DOHH2 (cell line): ENCODE measurements at regions not wholly inside any gene's neighbourhood (a gene's known extent, or its start where the extent isn't known, plus 50 kb on each side); places are given as distances from the start of the nearest gene placed in this dataset.

Experiments
- H3F3A ChIP-seq: fragments of 200-600 bp; sonication (generic), shearing (Covaris generic); 2 replicates; pipeline ENCODE4 v1.6.0; 2016; ENCODE audit warnings: antibody characterized with exemption, mild to moderate bottlenecking; ENCODE audit not compliant: control insufficient read depth, insufficient read depth
- H3K27ac ChIP-seq: fragments of 200-600 bp; sonication (generic); 2 replicates; pipeline ENCODE4 v1.5.1; 2014; ENCODE audit warnings: low read depth, mild to moderate bottlenecking, low read length, moderate library complexity
- H3K27me3 ChIP-seq: fragments of 200-600 bp; sonication (generic); 2 replicates; pipeline ENCODE4 v1.6.1; 2014; ENCODE audit warnings: mild to moderate bottlenecking, low read length, mixed read lengths; ENCODE audit not compliant: control insufficient read depth
- H3K36me3 ChIP-seq: fragments of 200-600 bp; sonication (generic); 2 replicates; pipeline ENCODE4 v1.6.1; 2014; ENCODE audit warnings: mild to moderate bottlenecking, low read length, moderate library complexity, mixed read lengths; ENCODE audit not compliant: control insufficient read depth
- H3K4me1 ChIP-seq: fragments of 200-600 bp; sonication (generic); 2 replicates; pipeline ENCODE4 v1.6.1; 2014; ENCODE audit warnings: mild to moderate bottlenecking, low read length, mixed read lengths; ENCODE audit not compliant: control insufficient read depth
- H3K4me2 ChIP-seq: fragments of 200-600 bp; sonication (generic); 2 replicates; pipeline ENCODE4 v1.6.0; 2014; ENCODE audit warnings: mild to moderate bottlenecking, low read length, moderate library complexity
- H3K4me3 ChIP-seq: fragments of 200-600 bp; sonication (generic); 2 replicates; pipeline ENCODE4 v1.5.1; 2014; ENCODE audit warnings: mild to moderate bottlenecking, low read length, mixed read lengths
- H3K79me2 ChIP-seq: fragments of 200-600 bp; sonication (generic); 2 replicates; pipeline ENCODE4 v1.6.1; 2014; ENCODE audit warnings: mild to moderate bottlenecking, low read length, mixed read lengths; ENCODE audit not compliant: control insufficient read depth
- H3K9me2 ChIP-seq: fragments of 200-600 bp; sonication (generic); replicated peaks from 2 replicates; pipeline ENCODE4 v1.6.1; 2014; ENCODE audit warnings: mild to moderate bottlenecking, low read length, mixed read lengths; ENCODE audit not compliant: control insufficient read depth
- H3K9me3 ChIP-seq: fragments of 200-600 bp; sonication (generic); 2 replicates; pipeline ENCODE4 v1.6.1; 2014; ENCODE audit warnings: antibody characterized with exemption, low read length, mixed read lengths; ENCODE audit not compliant: control insufficient read depth, insufficient read depth
- H4K20me1 ChIP-seq: fragments of 200-600 bp; sonication (generic); 2 replicates; pipeline ENCODE4 v1.6.0; 2014; ENCODE audit warnings: low read depth, mild to moderate bottlenecking, antibody characterized with exemption, low read length, moderate library complexity; ENCODE audit not compliant: control insufficient read depth, insufficient read depth
- EZH2phosphoT487 ChIP-seq: fragments of 200-600 bp; sonication (generic); IDR thresholded peaks from 2 replicates; pipeline ENCODE4 v1.6.1; 2017; ENCODE audit warnings: borderline replicate concordance, mild to moderate bottlenecking, antibody characterized with exemption, low read length, moderate library complexity, mixed read lengths
- TF ChIP-seq, protein P1 (sequence below): fragments of 200-600 bp; sonication (generic); IDR thresholded peaks from one replicate; pipeline ENCODE4 v1.5.1; 2014; ENCODE audit warnings: antibody characterized with exemption, mild to moderate bottlenecking, low read depth, low read length; ENCODE audit not compliant: poor library complexity, severe bottlenecking

DNA sequence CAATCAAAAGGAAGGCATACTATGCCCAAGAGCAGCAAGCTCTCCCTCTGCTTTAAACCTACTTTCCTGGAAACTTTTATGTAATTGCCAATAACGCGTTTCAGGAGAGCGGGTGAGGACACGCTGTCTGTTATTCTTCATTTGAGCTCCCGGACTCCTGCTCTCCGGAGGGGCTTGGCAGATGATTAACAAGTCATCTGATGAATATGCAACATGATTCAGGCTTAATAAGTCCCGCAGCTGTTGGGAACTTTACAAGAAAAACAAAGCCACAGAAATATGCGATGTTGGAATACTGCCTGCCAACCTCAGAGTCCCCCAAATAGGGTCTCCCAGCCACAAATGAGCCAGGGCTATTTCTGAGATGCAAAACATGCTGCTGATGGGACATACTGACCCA, 348.0 kb downstream of the GPAM start:
- H3F3A ChIP-seq = no peaks in the 10 kb centered on the region
- no peaks in the 10 kb centered on the region for H3K9me3 ChIP-seq
- no peak overlapping the region for H3K4me3 ChIP-seq
- no peak overlapping the region for H3K4me2 ChIP-seq
- H3K27ac ChIP-seq = no peak overlapping the region
- H3K27me3 ChIP-seq = no peaks in the 10 kb centered on the region
- TF ChIP-seq, protein P1, sequence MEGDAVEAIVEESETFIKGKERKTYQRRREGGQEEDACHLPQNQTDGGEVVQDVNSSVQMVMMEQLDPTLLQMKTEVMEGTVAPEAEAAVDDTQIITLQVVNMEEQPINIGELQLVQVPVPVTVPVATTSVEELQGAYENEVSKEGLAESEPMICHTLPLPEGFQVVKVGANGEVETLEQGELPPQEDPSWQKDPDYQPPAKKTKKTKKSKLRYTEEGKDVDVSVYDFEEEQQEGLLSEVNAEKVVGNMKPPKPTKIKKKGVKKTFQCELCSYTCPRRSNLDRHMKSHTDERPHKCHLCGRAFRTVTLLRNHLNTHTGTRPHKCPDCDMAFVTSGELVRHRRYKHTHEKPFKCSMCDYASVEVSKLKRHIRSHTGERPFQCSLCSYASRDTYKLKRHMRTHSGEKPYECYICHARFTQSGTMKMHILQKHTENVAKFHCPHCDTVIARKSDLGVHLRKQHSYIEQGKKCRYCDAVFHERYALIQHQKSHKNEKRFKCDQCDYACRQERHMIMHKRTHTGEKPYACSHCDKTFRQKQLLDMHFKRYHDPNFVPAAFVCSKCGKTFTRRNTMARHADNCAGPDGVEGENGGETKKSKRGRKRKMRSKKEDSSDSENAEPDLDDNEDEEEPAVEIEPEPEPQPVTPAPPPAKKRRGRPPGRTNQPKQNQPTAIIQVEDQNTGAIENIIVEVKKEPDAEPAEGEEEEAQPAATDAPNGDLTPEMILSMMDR = no peak
- no peak for TF ChIP-seq EZH2phosphoT487
- no peaks in the 10 kb centered on the region for H3K79me2 ChIP-seq
- no peaks in the 10 kb centered on the region for H3K9me2 ChIP-seq
- no peaks in the 10 kb centered on the region for H3K4me1 ChIP-seq
- H4K20me1 ChIP-seq = no peaks in the 10 kb centered on the region
- no peaks in the 10 kb centered on the region for H3K36me3 ChIP-seq

DNA sequence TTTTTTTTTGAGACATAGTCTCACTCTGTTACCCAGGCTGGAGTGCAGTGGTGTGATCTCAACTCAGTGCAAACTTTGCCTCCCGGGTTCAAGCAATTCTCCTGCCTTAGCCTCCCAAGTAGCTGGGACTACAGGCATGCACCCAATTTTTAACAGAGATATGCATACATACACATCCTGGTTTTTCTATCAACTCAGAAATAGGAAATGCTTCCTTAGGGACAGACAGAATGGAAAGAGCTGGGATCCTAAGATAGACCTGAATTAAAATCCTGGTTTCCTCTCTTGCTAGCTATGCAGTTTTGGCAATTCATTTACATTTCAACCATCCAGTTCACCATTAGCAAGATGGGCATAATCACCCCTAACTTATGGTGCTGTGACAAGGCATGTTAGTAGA, 347.5 kb downstream of the GPAM start:
- Histone ChIP-seq H3K9me2 (no peaks in the 10 kb centered on the region), H3K9me3 (no peaks in the 10 kb centered on the region), H3K27me3 (no peaks in the 10 kb centered on the region), H3K79me2 (no peaks in the 10 kb centered on the region), H3F3A (no peaks in the 10 kb centered on the region), H4K20me1 (no peaks in the 10 kb centered on the region), H3K27ac (no peak overlapping the region), H3K4me3 (no peak overlapping the region), H3K36me3 (no peaks in the 10 kb centered on the region), H3K4me2 (no peak overlapping the region), H3K4me1 (no peaks in the 10 kb centered on the region)
- no peak for TF ChIP-seq EZH2phosphoT487
- TF ChIP-seq, protein P1 = no peak

DNA sequence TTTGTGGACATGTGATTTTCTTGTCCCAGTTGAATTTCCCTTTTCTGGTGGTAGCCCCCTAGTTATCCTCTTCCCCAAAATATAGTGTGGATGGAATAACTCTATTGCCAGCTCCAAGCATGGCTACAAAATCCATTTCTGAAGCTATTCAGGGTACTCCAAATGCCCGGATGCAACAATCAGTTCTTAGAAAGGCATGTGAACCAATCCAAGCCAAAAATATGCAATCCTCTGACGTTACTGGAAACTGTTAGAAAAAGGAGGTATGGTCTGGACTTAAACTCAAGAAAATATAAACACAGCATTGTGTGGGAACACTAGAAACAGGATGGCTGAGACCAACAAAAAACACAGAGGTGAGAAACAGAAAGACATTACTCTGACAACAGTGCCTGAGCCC, 347.0 kb downstream of the GPAM start:
- H3K27me3 ChIP-seq = no peaks in the 10 kb centered on the region
- H3K36me3 ChIP-seq = no peaks in the 10 kb centered on the region
- H3K4me1 ChIP-seq = no peaks in the 10 kb centered on the region
- no peaks in the 10 kb centered on the region for H4K20me1 ChIP-seq
- H3K9me3 ChIP-seq = no peaks in the 10 kb centered on the region
- no peaks in the 10 kb centered on the region for H3K79me2 ChIP-seq
- H3K9me2 ChIP-seq = no peaks in the 10 kb centered on the region
- H3K4me3 ChIP-seq = no peak overlapping the region
- no peaks in the 10 kb centered on the region for H3F3A ChIP-seq
- H3K4me2 ChIP-seq = no peak overlapping the region
- TF ChIP-seq, protein P1 = no peak
- no peak overlapping the region for H3K27ac ChIP-seq

DNA sequence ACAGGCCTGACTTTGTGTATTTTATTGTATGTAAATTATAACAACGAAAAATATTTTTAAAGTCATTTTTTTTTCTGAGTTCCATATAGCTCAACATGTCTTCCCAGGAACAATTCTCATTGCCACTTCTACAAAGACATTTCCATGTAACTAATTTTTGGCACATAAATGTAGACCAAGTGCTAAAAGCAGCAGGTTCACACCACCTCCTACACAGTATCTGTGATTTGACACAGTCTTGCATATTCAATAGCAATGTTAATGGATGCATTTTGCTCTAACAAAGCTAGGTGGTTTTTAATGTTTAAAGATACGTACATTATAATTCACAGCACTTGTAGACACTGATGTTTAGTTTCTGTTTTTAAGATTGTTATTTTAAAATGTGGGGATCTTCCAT, 346.5 kb downstream of the GPAM start:
- Histone ChIP-seq H3K4me1 (no peaks in the 10 kb centered on the region), H3K9me2 (no peaks in the 10 kb centered on the region), H3K4me3 (no peak overlapping the region), H3F3A (no peaks in the 10 kb centered on the region), H3K27me3 (no peaks in the 10 kb centered on the region), H3K4me2 (no peak overlapping the region), H4K20me1 (no peaks in the 10 kb centered on the region), H3K79me2 (no peaks in the 10 kb centered on the region), H3K27ac (no peak overlapping the region), H3K9me3 (no peaks in the 10 kb centered on the region), H3K36me3 (no peaks in the 10 kb centered on the region)
- TF ChIP-seq, protein P1 = no peak
- no peak for TF ChIP-seq EZH2phosphoT487
